Lower lobe of right lung (tissue), 2 donors: ENCODE measurements at regions not wholly inside any gene's neighbourhood (a gene's known extent, or its start where the extent isn't known, plus 50 kb on each side); places are given as distances from the start of the nearest gene placed in this dataset.

Source experiments
- ATAC-seq, 2 donors: fragments of 200-7000 bp; cut with Tn5 transposase; one replicate each; pipeline ENCODE4 v1.9.1; 2020 to 2022; ENCODE audit warnings: mild to moderate bottlenecking in 2 of 2, moderate library complexity in 2 of 2
- DNase-seq: peaks from one replicate; pipeline ENCODE4 v3.0.0-alpha.2; 2020
- H3K27ac ChIP-seq: fragments of 200-600 bp; one replicate; pipeline ENCODE4 v1.8.0; 2022
- H3K27me3 ChIP-seq: fragments of 200-600 bp; one replicate; pipeline ENCODE4 v1.8.0; 2022; ENCODE audit warnings: low read depth
- H3K36me3 ChIP-seq: fragments of 200-600 bp; one replicate; pipeline ENCODE4 v1.8.0; 2022; ENCODE audit warnings: mild to moderate bottlenecking
- H3K4me1 ChIP-seq: fragments of 200-600 bp; one replicate; pipeline ENCODE4 v1.8.0; 2022
- H3K4me3 ChIP-seq: fragments of 200-600 bp; one replicate; pipeline ENCODE4 v1.8.0; 2022; ENCODE audit warnings: mild to moderate bottlenecking
- H3K9me3 ChIP-seq: fragments of 200-600 bp; one replicate; pipeline ENCODE4 v1.8.0; 2022
- intact Hi-C: fragments of 100-400 bp; cut with DNase I; formaldehyde crosslinking; loops from one replicate; pipeline ENCODE4 v1.11.0; 2022
- TF ChIP-seq, protein P1 (sequence below): fragments of 200-600 bp; IDR thresholded peaks from one replicate; pipeline ENCODE4 v1.8.0; 2022; ENCODE audit warnings: antibody characterized with exemption, mild to moderate bottlenecking
- donor health status: DM: no; HTN: yes; CAD: no; lungs with severe emphysema.

DNA sequence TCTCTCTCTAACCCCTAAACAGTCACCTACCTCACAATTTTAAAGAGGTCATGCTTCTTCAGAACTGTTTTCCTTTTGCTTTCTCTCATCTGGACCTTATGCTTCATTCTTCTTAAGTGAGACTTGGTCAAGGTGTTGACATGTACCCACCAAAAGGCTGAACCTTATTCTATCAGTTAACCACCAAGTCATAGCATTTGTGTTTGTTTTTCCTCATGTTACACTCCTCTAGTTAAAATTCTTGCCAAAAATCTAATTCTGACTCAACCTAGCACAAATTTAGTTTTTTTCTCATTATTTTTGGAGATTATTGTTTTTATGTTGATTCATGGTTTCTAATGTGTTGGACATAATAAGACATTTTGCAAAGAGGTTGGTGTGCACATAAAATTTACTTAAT lies 578.6 kb downstream of the SLC16A7 start:
- DNase-seq (no peak), ATAC-seq (no peak)
- TF ChIP-seq, protein P1, sequence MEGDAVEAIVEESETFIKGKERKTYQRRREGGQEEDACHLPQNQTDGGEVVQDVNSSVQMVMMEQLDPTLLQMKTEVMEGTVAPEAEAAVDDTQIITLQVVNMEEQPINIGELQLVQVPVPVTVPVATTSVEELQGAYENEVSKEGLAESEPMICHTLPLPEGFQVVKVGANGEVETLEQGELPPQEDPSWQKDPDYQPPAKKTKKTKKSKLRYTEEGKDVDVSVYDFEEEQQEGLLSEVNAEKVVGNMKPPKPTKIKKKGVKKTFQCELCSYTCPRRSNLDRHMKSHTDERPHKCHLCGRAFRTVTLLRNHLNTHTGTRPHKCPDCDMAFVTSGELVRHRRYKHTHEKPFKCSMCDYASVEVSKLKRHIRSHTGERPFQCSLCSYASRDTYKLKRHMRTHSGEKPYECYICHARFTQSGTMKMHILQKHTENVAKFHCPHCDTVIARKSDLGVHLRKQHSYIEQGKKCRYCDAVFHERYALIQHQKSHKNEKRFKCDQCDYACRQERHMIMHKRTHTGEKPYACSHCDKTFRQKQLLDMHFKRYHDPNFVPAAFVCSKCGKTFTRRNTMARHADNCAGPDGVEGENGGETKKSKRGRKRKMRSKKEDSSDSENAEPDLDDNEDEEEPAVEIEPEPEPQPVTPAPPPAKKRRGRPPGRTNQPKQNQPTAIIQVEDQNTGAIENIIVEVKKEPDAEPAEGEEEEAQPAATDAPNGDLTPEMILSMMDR = no peak
- Histone ChIP-seq H3K27ac (no peak overlapping the region), H3K9me3 (no peaks in the 10 kb centered on the region), H3K36me3 (no peaks in the 10 kb centered on the region), H3K4me3 (no peak overlapping the region), H3K27me3 (no peaks in the 10 kb centered on the region), H3K4me1 (no peaks in the 10 kb centered on the region)
- intact Hi-C loops = no loop called here

DNA sequence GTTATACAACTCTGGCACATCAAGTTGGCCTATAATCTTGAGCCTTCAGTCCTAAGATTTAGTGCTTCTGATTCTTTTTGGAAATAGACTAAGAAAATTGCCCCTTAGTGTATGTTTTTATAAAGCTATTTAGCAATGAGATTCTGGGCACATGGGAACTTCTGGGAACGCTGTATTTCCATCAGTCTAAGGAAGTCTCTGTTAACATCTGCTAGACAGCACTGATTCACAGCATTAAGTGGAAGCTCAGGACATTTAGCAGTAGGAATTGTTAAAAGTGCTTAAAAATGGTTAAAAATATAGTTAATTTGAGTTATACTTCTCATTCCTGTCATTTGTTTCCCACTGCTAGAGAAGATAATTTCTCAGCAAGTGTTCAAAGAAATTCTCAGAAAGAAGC lies 579.1 kb downstream of the SLC16A7 start:
- intact Hi-C loops = no loop called here
- H3K9me3 ChIP-seq = no peaks in the 10 kb centered on the region
- no peaks in the 10 kb centered on the region for H3K27me3 ChIP-seq
- no peak overlapping the region for H3K4me3 ChIP-seq
- DNase-seq (no peak), ATAC-seq (no peak)
- TF ChIP-seq, protein P1 = no peak
- no peaks in the 10 kb centered on the region for H3K4me1 ChIP-seq
- H3K36me3 ChIP-seq = no peaks in the 10 kb centered on the region
- H3K27ac ChIP-seq = no peak overlapping the region

DNA sequence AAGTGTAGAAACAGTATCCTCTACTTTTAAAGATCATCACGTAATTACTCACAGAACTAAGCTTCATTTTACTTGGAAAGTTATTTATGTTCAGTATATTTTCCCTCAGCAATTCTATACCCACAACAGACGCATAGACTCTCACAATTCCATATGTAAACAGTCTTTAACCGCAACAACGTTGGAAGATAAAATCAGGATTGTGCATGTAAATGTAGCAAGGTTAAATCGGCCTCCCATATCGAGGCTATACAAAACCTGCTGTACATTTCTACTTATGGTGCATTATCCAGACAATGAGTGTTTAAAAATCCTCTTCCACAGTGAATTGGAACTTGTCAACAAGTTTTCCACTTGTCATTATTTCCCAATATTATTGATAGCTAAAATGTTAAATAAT lies 581.1 kb downstream of the SLC16A7 start:
- intact Hi-C loops = no loop called here
- no peaks in the 10 kb centered on the region for H3K27me3 ChIP-seq

DNA sequence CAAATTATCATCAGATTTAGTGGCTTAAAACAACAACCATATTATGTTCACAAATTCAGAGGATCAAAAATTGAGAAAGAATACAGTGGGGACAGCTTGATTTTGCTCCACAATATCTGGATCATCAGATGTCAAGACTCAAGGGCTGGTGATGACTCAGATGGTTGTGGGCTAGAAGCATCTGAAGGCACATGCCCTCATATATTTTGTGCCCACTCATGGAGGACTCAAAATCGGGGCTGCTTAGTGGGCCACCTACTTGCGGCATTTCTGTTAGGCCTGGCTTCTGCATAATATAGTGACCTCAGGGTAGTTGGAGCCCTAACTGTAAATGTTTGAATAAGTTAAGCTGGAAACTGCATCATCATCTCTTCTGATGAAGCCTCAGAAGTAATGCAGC lies 584.5 kb downstream of the SLC16A7 start:
- TF ChIP-seq, protein P1 = no peak
- intact Hi-C loops = no loop called here
- no peak for DNase-seq
- ATAC-seq = no peak
- no peaks in the 10 kb centered on the region for H3K9me3 ChIP-seq
- H3K36me3 ChIP-seq = no peaks in the 10 kb centered on the region
- no peaks in the 10 kb centered on the region for H3K4me1 ChIP-seq
- H3K27me3 ChIP-seq = no peaks in the 10 kb centered on the region
- H3K4me3 ChIP-seq = no peak overlapping the region
- no peak overlapping the region for H3K27ac ChIP-seq

More for the DNA sequence above, 581.1 kb downstream of the SLC16A7 start:
- no peak for DNase-seq
- Histone ChIP-seq H3K4me3 (no peak overlapping the region), H3K4me1 (no peaks in the 10 kb centered on the region), H3K27ac (no peak overlapping the region), H3K36me3 (no peaks in the 10 kb centered on the region), H3K9me3 (no peaks in the 10 kb centered on the region)
- no peak for ATAC-seq
- TF ChIP-seq, protein P1 = no peak

DNA sequence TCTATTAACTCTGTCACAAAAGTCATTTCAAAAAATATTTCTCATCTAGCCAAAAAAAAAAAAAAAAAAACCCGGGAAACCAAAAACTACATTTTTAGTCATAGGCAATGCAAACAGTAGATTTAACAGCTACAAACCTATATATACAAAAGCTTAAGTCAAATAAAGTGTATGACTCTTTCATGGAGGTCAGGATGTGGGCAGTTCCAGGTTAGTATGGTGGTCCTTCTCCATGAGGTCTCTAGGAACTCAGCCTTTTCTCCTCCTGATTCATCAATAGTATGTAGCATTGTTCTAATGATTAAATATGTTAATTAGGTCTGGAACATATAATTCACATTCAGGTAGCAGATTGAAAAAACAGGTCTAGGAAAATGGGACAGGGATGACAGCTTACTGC lies 586.5 kb downstream of the SLC16A7 start:
- TF ChIP-seq, protein P1 = no peak
- Histone ChIP-seq H3K27me3 (no peaks in the 10 kb centered on the region), H3K4me1 (no peaks in the 10 kb centered on the region), H3K9me3 (no peaks in the 10 kb centered on the region), H3K27ac (no peak overlapping the region), H3K4me3 (no peak overlapping the region), H3K36me3 (no peaks in the 10 kb centered on the region)
- DNase-seq (no peak), ATAC-seq (no peak)
- intact Hi-C loops = no loop called here

DNA sequence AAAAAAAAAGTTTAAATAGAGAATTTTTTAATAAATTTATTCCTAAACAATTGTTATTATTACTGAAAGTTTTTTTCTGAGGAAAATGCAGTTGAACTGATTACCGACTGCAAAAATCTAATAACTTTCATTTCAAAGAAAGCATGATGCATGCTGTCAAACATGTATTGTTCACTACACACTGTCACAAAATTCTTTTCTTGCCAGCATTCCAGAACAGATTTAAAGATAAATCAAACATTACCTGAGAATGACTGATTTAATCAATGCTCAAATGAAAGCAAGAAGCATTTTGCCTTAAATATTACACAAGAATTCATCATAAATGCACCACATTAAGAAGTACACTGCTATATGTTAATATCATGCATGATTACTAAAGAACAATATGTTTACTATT lies 588.3 kb downstream of the SLC16A7 start:
- ATAC-seq (no peak), DNase-seq (no peak)
- TF ChIP-seq, protein P1 = no peak
- Histone ChIP-seq H3K27ac (no peak overlapping the region), H3K9me3 (no peaks in the 10 kb centered on the region), H3K4me3 (no peak overlapping the region), H3K27me3 (no peaks in the 10 kb centered on the region), H3K36me3 (no peaks in the 10 kb centered on the region), H3K4me1 (no peaks in the 10 kb centered on the region)
- intact Hi-C loops = no loop called here
